GM23248 (cell line): ENCODE measurements at regions not wholly inside any gene's neighbourhood (a gene's known extent, or its start where the extent isn't known, plus 50 kb on each side); places are given as distances from the start of the nearest gene placed in this dataset.

Source experiments
- DNase-seq: peaks from one replicate; pipeline ENCODE4 v3.0.0-alpha.2; 2015
- H2AFZ ChIP-seq: fragments of 200-600 bp; sonication (generic); 2 replicates; pipeline ENCODE4 v1.6.1; 2016; ENCODE audit warnings: antibody characterized with exemption
- H3F3A ChIP-seq: fragments of 200-600 bp; sonication (generic); 2 replicates; pipeline ENCODE4 v1.6.1; 2016; ENCODE audit warnings: mild to moderate bottlenecking, antibody characterized with exemption, mixed run types; ENCODE audit not compliant: insufficient read depth
- H3K27ac ChIP-seq: fragments of 200-600 bp; sonication (generic); 2 replicates; pipeline ENCODE4 v1.5.1; 2016; ENCODE audit warnings: mild to moderate bottlenecking
- H3K27me3 ChIP-seq: fragments of 200-600 bp; sonication (generic); replicated peaks from 2 replicates; pipeline ENCODE4 v1.6.1; 2016; ENCODE audit warnings: mild to moderate bottlenecking; ENCODE audit not compliant: insufficient read depth
- H3K36me3 ChIP-seq: fragments of 200-600 bp; sonication (generic); 2 replicates; pipeline ENCODE4 v1.6.1; 2016; ENCODE audit warnings: low read depth, mild to moderate bottlenecking
- H3K4me1 ChIP-seq: fragments of 200-600 bp; sonication (generic); 2 replicates; pipeline ENCODE4 v1.6.1; 2016; ENCODE audit warnings: mild to moderate bottlenecking; ENCODE audit not compliant: insufficient read depth
- H3K4me2 ChIP-seq: fragments of 200-600 bp; sonication (generic); one replicate; pipeline ENCODE4 v1.6.1; 2016; ENCODE audit warnings: mild to moderate bottlenecking; ENCODE audit not compliant: unreplicated experiment
- H3K4me3 ChIP-seq: fragments of 200-600 bp; sonication (generic); 2 replicates; pipeline ENCODE4 v1.5.1; 2016; ENCODE audit warnings: mild to moderate bottlenecking
- H3K79me2 ChIP-seq: fragments of 200-600 bp; sonication (generic); 2 replicates; pipeline ENCODE4 v1.6.1; 2016; ENCODE audit warnings: mild to moderate bottlenecking; ENCODE audit not compliant: insufficient read depth
- H3K9ac ChIP-seq: fragments of 200-600 bp; sonication (generic); 2 replicates; pipeline ENCODE4 v1.6.1; 2016; ENCODE audit warnings: mild to moderate bottlenecking
- H3K9me2 ChIP-seq: fragments of 200-600 bp; sonication (generic); 2 replicates; pipeline ENCODE4 v1.6.1; 2016; ENCODE audit warnings: mixed run types, mild to moderate bottlenecking, moderate library complexity; ENCODE audit not compliant: insufficient read depth
- H3K9me3 ChIP-seq: fragments of 200-600 bp; sonication (generic); one replicate; pipeline ENCODE4 v1.6.1; 2017; ENCODE audit warnings: low read depth
- H4K20me1 ChIP-seq: fragments of 200-600 bp; sonication (generic); 2 replicates; pipeline ENCODE4 v1.6.0; 2016; ENCODE audit not compliant: insufficient read depth
- EZH2 ChIP-seq: fragments of 200-600 bp; sonication (generic); IDR thresholded peaks from 2 replicates; pipeline ENCODE4 v1.6.1; 2018; ENCODE audit warnings: antibody characterized with exemption, mild to moderate bottlenecking; ENCODE audit not compliant: insufficient read depth, poor library complexity, severe bottlenecking
- EZH2phosphoT487 ChIP-seq: fragments of 200-600 bp; sonication (generic); IDR thresholded peaks from 2 replicates; pipeline ENCODE4 v1.6.1; 2018; ENCODE audit warnings: antibody characterized with exemption, moderate library complexity, mild to moderate bottlenecking, low read depth; ENCODE audit not compliant: insufficient read depth
- WGBS, 2 experiments: methylation state at CpG; one replicate each; pipeline ENCODE4 v1.1.6; 2015 to 2017; ENCODE audit warnings: low lambda C conversion rate in 2 of 2, low coverage in 1 of 2; ENCODE audit errors: missing lambda C conversion rate in 2 of 2; 5-methylcytosine and 5-hydroxymethylcytosine counted together
- in situ Hi-C: fragments of 300-500 bp; cut with MboI; formaldehyde crosslinking; loops from 2 replicates; pipeline ENCODE4 v1.15.0; 2020

- no peak overlapping the region for H3K9ac ChIP-seq
- H3K27ac ChIP-seq, result no peak overlapping the region
- H3K9me2 ChIP-seq, result no peaks in the 10 kb centered on the region
- H3K9me3 ChIP-seq, result no peaks in the 10 kb centered on the region
- H3K4me2 ChIP-seq, result no peak overlapping the region
- peaks cover 6% of the 10 kb centered on the region; the same call in 1 of the 2 replicates for H3K4me1 ChIP-seq
- no peak for TF ChIP-seq EZH2
- TF ChIP-seq EZH2phosphoT487, result no peak
- WGBS, 2 experiments, result 20 to 50% methylated on average over 1 of the region's 1 CpG
- no peaks in the 10 kb centered on the region for H3K36me3 ChIP-seq
- no peaks in the 10 kb centered on the region for H3F3A ChIP-seq
- in situ Hi-C loops, result no loop called here
- no peaks in the 10 kb centered on the region for H3K79me2 ChIP-seq
- peaks cover 89% of the 10 kb centered on the region for H3K27me3 ChIP-seq
- no peak overlapping the region for H2AFZ ChIP-seq
- H3K4me3 ChIP-seq, result no peak overlapping the region
- no peaks in the 10 kb centered on the region for H4K20me1 ChIP-seq
- DNase-seq, result no peak
These were observed 66.9 kb upstream of the KCNG1 start for GRCh38 chr20:51089840-51090239.

- H3K9ac ChIP-seq, result no peak overlapping the region
- TF ChIP-seq EZH2 (no peak), EZH2phosphoT487 (no peak)
- H2AFZ ChIP-seq, result no peak overlapping the region
- WGBS, 2 experiments, result 61 to 62% methylated on average over 8 of the region's 8 CpGs
- no peaks in the 10 kb centered on the region for H3K36me3 ChIP-seq
- H3K4me1 ChIP-seq, result peaks cover 6% of the 10 kb centered on the region; the same call in 1 of the 2 replicates
- in situ Hi-C loops, result no loop called here
- H3K9me2 ChIP-seq, result no peaks in the 10 kb centered on the region
- no peaks in the 10 kb centered on the region for H4K20me1 ChIP-seq
- H3F3A ChIP-seq, result no peaks in the 10 kb centered on the region
- no peak overlapping the region for H3K4me3 ChIP-seq
- no peak for DNase-seq
- no peak overlapping the region for H3K4me2 ChIP-seq
- H3K9me3 ChIP-seq, result no peaks in the 10 kb centered on the region
- peaks cover 86% of the 10 kb centered on the region for H3K27me3 ChIP-seq
- no peak overlapping the region for H3K27ac ChIP-seq
- H3K79me2 ChIP-seq, result no peaks in the 10 kb centered on the region
These were observed 66.4 kb upstream of the KCNG1 start for GRCh38 chr20:51089272-51089781.

- WGBS, 2 experiments, result 47 to 57% methylated on average over 4 of the region's 4 CpGs
- Histone ChIP-seq H3K4me1 (peaks cover 6% of the 10 kb centered on the region; the same call in 1 of the 2 replicates), H3K9me3 (no peaks in the 10 kb centered on the region), H2AFZ (no peak overlapping the region), H3K4me2 (no peak overlapping the region), H3K27me3 (peaks cover 90% of the 10 kb centered on the region), H3F3A (no peaks in the 10 kb centered on the region), H3K9me2 (no peaks in the 10 kb centered on the region), H3K79me2 (no peaks in the 10 kb centered on the region), H3K27ac (no peak overlapping the region), H3K4me3 (no peak overlapping the region), H3K9ac (no peak overlapping the region), H4K20me1 (no peaks in the 10 kb centered on the region), H3K36me3 (no peaks in the 10 kb centered on the region)
- no peak for DNase-seq
- in situ Hi-C loops, result no loop called here
- TF ChIP-seq EZH2, result no peak
These were observed 64.4 kb upstream of the KCNG1 start for GRCh38 chr20:51087266-51087665.

- Histone ChIP-seq H3K4me2 (no peak overlapping the region), H3K9me3 (no peaks in the 10 kb centered on the region), H3K4me3 (no peak overlapping the region), H2AFZ (no peak overlapping the region), H3K27ac (no peak overlapping the region), H3K9me2 (no peaks in the 10 kb centered on the region), H3K79me2 (no peaks in the 10 kb centered on the region), H3K4me1 (no peaks in the 10 kb centered on the region), H3K9ac (no peak overlapping the region), H3K36me3 (no peaks in the 10 kb centered on the region), H4K20me1 (no peaks in the 10 kb centered on the region), H3F3A (no peaks in the 10 kb centered on the region), H3K27me3 (peaks cover 81% of the 10 kb centered on the region)
- TF ChIP-seq EZH2 (no peak), EZH2phosphoT487 (no peak)
- in situ Hi-C loops, result no loop called here
- 65 to 67% methylated on average over 4 of the region's 4 CpGs for WGBS, 2 experiments
- DNase-seq, result no peak
These were observed 62.9 kb upstream of the KCNG1 start for GRCh38 chr20:51085769-51086168.
